ENCODE measurements at regions not wholly inside any gene's neighbourhood (a gene's known extent, or its start where the extent isn't known, plus 50 kb on each side); places are given as distances from the start of the nearest gene placed in this dataset.
A peak's percentile ranks its signal among the peaks of the same experiment; 100 is the strongest.

GRCh38 chr5:51960617-51961121 lies 577.4 kb downstream of the ISL1 start:
- peak; percentile 96 for TF ChIP-seq CTCF (IDR thresholded peaks at IDR 0.05; ENCODE audit: poor library complexity, severe bottlenecking)
- no peak for TF ChIP-seq EP300 (conservative IDR thresholded peaks at IDR 0.05; ENCODE audit: poor library complexity, severe bottlenecking)
- peak; percentile 96 for TF ChIP-seq SMC3 (conservative IDR thresholded peaks at IDR 0.05; ENCODE audit: poor library complexity)
- no peak for TF ChIP-seq POLR2AphosphoS5 (IDR thresholded peaks at IDR 0.05)
- TF ChIP-seq RAD21 (conservative IDR thresholded peaks at IDR 0.05): peak; percentile 98
